Neural cell (in vitro differentiated cells): ENCODE measurements at regions not wholly inside any gene's neighbourhood (a gene's known extent, or its start where the extent isn't known, plus 50 kb on each side); places are given as distances from the start of the nearest gene placed in this dataset.

Source experiments
- CTCF ChIP-seq: fragments of 450-650 bp; IDR thresholded peaks from 2 replicates; pipeline ENCODE4 v1.5.1; 2014; ENCODE audit warnings: antibody characterized with exemption, mild to moderate bottlenecking, moderate library complexity; ENCODE audit not compliant: poor library complexity, severe bottlenecking
- POLR2AphosphoS5 ChIP-seq: IDR thresholded peaks from 2 replicates; pipeline ENCODE4 v1.6.1; 2012

GRCh38 chr12:27186022-27186839, 57.9 kb upstream of the STK38L start:
- TF ChIP-seq CTCF = no peak
- TF ChIP-seq POLR2AphosphoS5 = no peak
